ENCODE measurements at regions not wholly inside any gene's neighbourhood (a gene's known extent, or its start where the extent isn't known, plus 50 kb on each side); places are given as distances from the start of the nearest gene placed in this dataset.

- Histone ChIP-seq H3K4me3 (ENCODE audit: low read depth, low read length) (no peak overlapping the region), H3K27ac (no peak overlapping the region), H3K27me3 (ENCODE audit: insufficient read depth, low read depth, severe bottlenecking) (no peaks in the 10 kb centered on the region), H3K36me3 (no peaks in the 10 kb centered on the region), H3K9me3 (ENCODE audit: severe bottlenecking) (no peaks in the 10 kb centered on the region)
- no peak for DNase-seq
- TF ChIP-seq CTCF (IDR thresholded peaks at IDR 0.05; ENCODE audit: low read depth, low read length), result no peak
Measured at GRCh38 chr4:132240081-132240480, 909.0 kb upstream of the PCDH10 start.

- H3K9me3 ChIP-seq (ENCODE audit: severe bottlenecking), result no peaks in the 10 kb centered on the region
- no peak for DNase-seq
- no peak for TF ChIP-seq CTCF (IDR thresholded peaks at IDR 0.05; ENCODE audit: low read depth, low read length)
- no peaks in the 10 kb centered on the region for H3K27me3 ChIP-seq (ENCODE audit: insufficient read depth, low read depth, severe bottlenecking)
- no peak overlapping the region for H3K4me3 ChIP-seq (ENCODE audit: low read depth, low read length)
- no peak overlapping the region for H3K27ac ChIP-seq
- no peaks in the 10 kb centered on the region for H3K36me3 ChIP-seq
Measured at GRCh38 chr4:132245319-132245718, 903.8 kb upstream of the PCDH10 start.

- H3K4me3 ChIP-seq (ENCODE audit: low read depth, low read length), result no peak overlapping the region
Measured at GRCh38 chr4:132264176-132264575, 884.9 kb upstream of the PCDH10 start.

GRCh38 chr4:132266374-132266773 is 882.7 kb upstream of the PCDH10 start:
- TF ChIP-seq CTCF (IDR thresholded peaks at IDR 0.05; ENCODE audit: low read depth, low read length), result no peak
- Histone ChIP-seq H3K27me3 (ENCODE audit: insufficient read depth, low read depth, severe bottlenecking) (no peaks in the 10 kb centered on the region), H3K27ac (no peak overlapping the region), H3K36me3 (no peaks in the 10 kb centered on the region), H3K9me3 (ENCODE audit: severe bottlenecking) (no peaks in the 10 kb centered on the region), H3K4me3 (ENCODE audit: low read depth, low read length) (no peak overlapping the region)
- no peak for DNase-seq

More at GRCh38 chr4:132264176-132264575, 884.9 kb upstream of the PCDH10 start:
- TF ChIP-seq CTCF (IDR thresholded peaks at IDR 0.05; ENCODE audit: low read depth, low read length), result no peak
- no peaks in the 10 kb centered on the region for H3K27me3 ChIP-seq (ENCODE audit: insufficient read depth, low read depth, severe bottlenecking)
- DNase-seq, result no peak
- no peak overlapping the region for H3K27ac ChIP-seq
- no peaks in the 10 kb centered on the region for H3K9me3 ChIP-seq (ENCODE audit: severe bottlenecking)
- H3K36me3 ChIP-seq, result no peaks in the 10 kb centered on the region

GRCh38 chr4:132267321-132267720 is 881.8 kb upstream of the PCDH10 start:
- H3K36me3 ChIP-seq, result no peaks in the 10 kb centered on the region
- TF ChIP-seq CTCF (IDR thresholded peaks at IDR 0.05; ENCODE audit: low read depth, low read length), result no peak
- no peak for DNase-seq
- no peaks in the 10 kb centered on the region for H3K9me3 ChIP-seq (ENCODE audit: severe bottlenecking)
- H3K27ac ChIP-seq, result no peak overlapping the region
- H3K27me3 ChIP-seq (ENCODE audit: insufficient read depth, low read depth, severe bottlenecking), result no peaks in the 10 kb centered on the region
- no peak overlapping the region for H3K4me3 ChIP-seq (ENCODE audit: low read depth, low read length)

- Histone ChIP-seq H3K27ac (no peak overlapping the region), H3K36me3 (no peaks in the 10 kb centered on the region), H3K27me3 (ENCODE audit: insufficient read depth, low read depth, severe bottlenecking) (no peaks in the 10 kb centered on the region), H3K4me3 (ENCODE audit: low read depth, low read length) (no peak overlapping the region), H3K9me3 (ENCODE audit: severe bottlenecking) (no peaks in the 10 kb centered on the region)
- DNase-seq, result no peak
- TF ChIP-seq CTCF (IDR thresholded peaks at IDR 0.05; ENCODE audit: low read depth, low read length), result no peak
Measured at GRCh38 chr4:132269303-132269990, 879.6 kb upstream of the PCDH10 start.

Data from WERI-Rb-1 (cell line).